ENCODE measurements at regions not wholly inside any gene's neighbourhood (a gene's known extent, or its start where the extent isn't known, plus 50 kb on each side); places are given as distances from the start of the nearest gene placed in this dataset.

DNA sequence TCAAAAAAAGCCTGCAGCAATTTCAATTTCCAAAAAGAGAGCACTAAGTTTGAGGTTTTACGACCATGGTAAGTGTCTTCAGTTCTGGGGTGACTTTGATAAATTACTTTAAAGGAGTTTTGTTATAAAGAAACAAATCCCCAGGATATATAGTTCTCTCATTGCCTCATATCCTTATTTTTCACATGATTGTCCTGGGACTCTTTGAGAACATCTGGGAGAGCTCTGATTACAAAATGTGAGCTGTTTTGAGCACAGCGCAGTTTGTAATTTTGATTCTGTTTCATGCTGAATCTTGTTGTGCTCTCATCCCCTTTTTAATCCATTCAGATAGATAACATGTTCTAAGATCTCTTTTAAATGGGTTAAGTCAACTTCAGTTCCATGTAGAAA, 67.7 kb upstream of the DCN start:
- no peak for TF ChIP-seq EZH2 (IDR thresholded peaks at IDR 0.05; ENCODE audit: low read depth)
- TF ChIP-seq, protein P1, sequence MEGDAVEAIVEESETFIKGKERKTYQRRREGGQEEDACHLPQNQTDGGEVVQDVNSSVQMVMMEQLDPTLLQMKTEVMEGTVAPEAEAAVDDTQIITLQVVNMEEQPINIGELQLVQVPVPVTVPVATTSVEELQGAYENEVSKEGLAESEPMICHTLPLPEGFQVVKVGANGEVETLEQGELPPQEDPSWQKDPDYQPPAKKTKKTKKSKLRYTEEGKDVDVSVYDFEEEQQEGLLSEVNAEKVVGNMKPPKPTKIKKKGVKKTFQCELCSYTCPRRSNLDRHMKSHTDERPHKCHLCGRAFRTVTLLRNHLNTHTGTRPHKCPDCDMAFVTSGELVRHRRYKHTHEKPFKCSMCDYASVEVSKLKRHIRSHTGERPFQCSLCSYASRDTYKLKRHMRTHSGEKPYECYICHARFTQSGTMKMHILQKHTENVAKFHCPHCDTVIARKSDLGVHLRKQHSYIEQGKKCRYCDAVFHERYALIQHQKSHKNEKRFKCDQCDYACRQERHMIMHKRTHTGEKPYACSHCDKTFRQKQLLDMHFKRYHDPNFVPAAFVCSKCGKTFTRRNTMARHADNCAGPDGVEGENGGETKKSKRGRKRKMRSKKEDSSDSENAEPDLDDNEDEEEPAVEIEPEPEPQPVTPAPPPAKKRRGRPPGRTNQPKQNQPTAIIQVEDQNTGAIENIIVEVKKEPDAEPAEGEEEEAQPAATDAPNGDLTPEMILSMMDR (conservative IDR thresholded peaks at IDR 0.05) = no peak

Measured in PC-9 (cell line).